ENCODE measurements at regions not wholly inside any gene's neighbourhood (a gene's known extent, or its start where the extent isn't known, plus 50 kb on each side); places are given as distances from the start of the nearest gene placed in this dataset.

GRCh38 chr7:25613912-25614311 is 385.6 kb upstream of the NPVF start:
- TF ChIP-seq CTCF (IDR thresholded peaks at IDR 0.05) (no peak), POLR2A (IDR thresholded peaks at IDR 0.05) (no peak)

Measured in adrenal gland (tissue), 5 donors.